Small intestine (tissue), 7 donors: ENCODE measurements at regions not wholly inside any gene's neighbourhood (a gene's known extent, or its start where the extent isn't known, plus 50 kb on each side); places are given as distances from the start of the nearest gene placed in this dataset.

ENCODE experiments used
- DNase-seq, 2 donors: peaks; one replicate each; pipeline versions ENCODE4 v3.0.0 to v3.0.0-alpha.2; 2013
- FAIRE-seq: peaks from 2 replicates; lab custom pipeline; 2012; peaks lifted over from hg19 to GRCh38; lab: Jason Lieb, UNC
- H3K27ac ChIP-seq, 3 donors: one replicate each; pipeline ENCODE4 v1.5.1; 2013; ENCODE audit warnings: low read length in 2 of 3, mild to moderate bottlenecking in 2 of 3, control low read depth in 1 of 3, inconsistent platforms in 1 of 3, low read depth in 1 of 3, moderate library complexity in 1 of 3
- H3K27me3 ChIP-seq, 3 donors: one replicate each; pipeline ENCODE4 v1.6.1; 2013; ENCODE audit warnings: low read length in 3 of 3, inconsistent platforms in 1 of 3; ENCODE audit not compliant: control insufficient read depth in 3 of 3, insufficient read depth in 3 of 3
- H3K36me3 ChIP-seq, 3 donors: one replicate each; pipeline ENCODE4 v1.6.1; 2013; ENCODE audit warnings: low read length in 3 of 3, inconsistent platforms in 1 of 3, low read depth in 1 of 3, mild to moderate bottlenecking in 1 of 3, moderate library complexity in 1 of 3; ENCODE audit not compliant: control insufficient read depth in 3 of 3, insufficient read depth in 2 of 3
- H3K4me1 ChIP-seq, 3 donors: one replicate each; pipeline ENCODE4 v1.6.1; 2013; ENCODE audit warnings: low read length in 2 of 3, inconsistent platforms in 1 of 3, low read depth in 1 of 3, mild to moderate bottlenecking in 1 of 3, moderate library complexity in 1 of 3; ENCODE audit not compliant: control insufficient read depth in 3 of 3, insufficient read depth in 2 of 3
- H3K4me3 ChIP-seq, 3 donors: one replicate each; pipeline ENCODE4 v1.5.1; 2013; ENCODE audit warnings: low read length in 3 of 3, control low read depth in 1 of 3, inconsistent platforms in 1 of 3, low read depth in 1 of 3, mild to moderate bottlenecking in 1 of 3, moderate library complexity in 1 of 3
- H3K9me3 ChIP-seq, 2 donors: one replicate each; pipeline ENCODE4 v1.6.1; 2013; ENCODE audit warnings: low read depth in 1 of 2, low read length in 1 of 2; ENCODE audit not compliant: control insufficient read depth in 2 of 2, insufficient read depth in 1 of 2
- WGBS, 3 donors: extraction: QIAGEN DNeasy Blood & Tissue Kit; methylation state at CpG; one replicate each; pipeline ENCODE4 v1.1.7; 2013; 5-methylcytosine and 5-hydroxymethylcytosine counted together
- donor health status: healthy with polysubstance abuse.
- donor health status: control.
- donor health status: control.
- donor health status: Bipolar disorder and iron deficiency.
- donor health status: healthy.

DNA sequence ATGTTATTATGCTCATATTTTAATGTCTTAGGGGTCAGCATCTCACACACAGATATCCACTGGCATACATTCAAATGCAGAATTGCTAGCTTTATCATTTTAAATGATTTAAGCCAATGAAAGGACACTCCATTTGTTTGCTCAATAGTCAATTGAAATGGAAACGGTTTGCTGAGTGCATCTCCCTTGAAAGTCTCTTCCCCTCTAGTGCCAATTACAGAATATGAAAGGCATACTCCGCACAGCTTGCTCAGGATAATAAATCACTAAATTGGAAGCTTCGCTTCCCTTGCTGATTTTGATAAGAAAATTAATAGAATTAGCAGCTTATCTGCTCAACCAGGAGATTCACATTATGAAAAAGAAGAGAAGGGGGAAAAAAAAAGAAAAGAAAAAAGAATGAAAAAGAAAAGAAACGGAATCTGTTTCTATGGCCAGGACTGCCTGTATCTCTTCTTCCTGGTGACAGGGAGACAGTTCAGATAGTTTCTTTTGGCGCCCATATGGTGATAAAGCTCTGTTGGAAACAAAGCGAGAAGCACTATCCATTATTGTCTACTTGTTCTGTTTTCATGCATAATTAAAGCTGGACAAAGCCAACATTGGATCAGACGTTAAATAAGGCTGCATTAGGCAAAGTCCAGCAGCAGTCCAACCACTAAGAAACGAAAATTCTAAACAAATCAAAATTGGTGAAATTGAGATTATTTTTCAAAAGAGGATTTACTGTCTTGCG, 225.0 kb downstream of the GXYLT1 start:
- WGBS, 3 donors, result 47 to 56% (median 50%) methylated on average over 9 of the region's 9 CpGs
- DNase-seq, result no peak
- Histone ChIP-seq H3K4me1 (no peaks in the 10 kb centered on the region), H3K27ac (no peak overlapping the region), H3K36me3 (no peaks in the 10 kb centered on the region), H3K9me3 (no peaks in the 10 kb centered on the region), H3K4me3 (no peak overlapping the region), H3K27me3 (no peaks in the 10 kb centered on the region)
- FAIRE-seq, result no peak

DNA sequence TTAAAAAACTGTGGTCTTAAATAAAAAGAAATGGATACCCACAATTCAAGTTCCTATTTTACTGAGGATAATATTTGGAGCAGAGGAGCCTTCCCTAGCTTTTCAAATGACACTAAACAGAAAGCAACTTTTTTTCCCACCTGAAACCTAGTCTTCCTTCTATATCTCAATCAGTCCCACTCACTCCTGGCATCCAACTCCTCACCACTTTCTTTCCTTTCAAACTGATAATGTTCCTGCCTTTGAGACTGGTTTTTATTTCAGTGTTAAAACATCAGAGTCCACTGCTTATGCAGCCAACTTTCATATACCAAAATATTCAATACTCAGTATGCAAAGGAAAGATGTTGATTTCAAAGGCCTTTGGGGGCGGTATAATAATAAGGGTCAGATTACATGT, 225.6 kb downstream of the GXYLT1 start:
- Histone ChIP-seq H3K4me1 (no peaks in the 10 kb centered on the region), H3K36me3 (no peaks in the 10 kb centered on the region), H3K27ac (no peak overlapping the region), H3K27me3 (no peaks in the 10 kb centered on the region), H3K4me3 (no peak overlapping the region), H3K9me3 (no peaks in the 10 kb centered on the region)
- DNase-seq, result no peak
- WGBS, 3 donors, result 86 to 93% (median 93%) methylated on average over 1 of the region's 1 CpG
- no peak for FAIRE-seq

DNA sequence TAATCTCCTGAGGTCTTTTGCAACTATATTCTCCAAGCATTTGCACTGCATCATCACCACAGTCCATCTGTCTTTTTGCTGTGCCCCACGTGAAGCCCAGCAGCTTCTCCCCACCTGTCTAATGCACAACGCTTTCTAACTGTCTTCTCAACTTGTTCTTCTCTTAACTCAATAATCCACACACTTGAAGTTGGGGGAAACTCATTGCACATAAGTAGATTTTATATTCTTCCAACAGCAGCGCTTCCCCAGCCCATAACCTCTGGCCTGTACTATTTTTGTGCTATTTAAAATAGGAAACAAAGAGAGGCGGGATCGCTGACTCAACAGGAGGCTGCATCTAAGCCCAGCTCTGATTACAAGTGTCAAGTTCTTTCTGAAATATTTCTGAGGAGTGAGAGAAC, 226.7 kb downstream of the GXYLT1 start:
- no peak overlapping the region for H3K4me3 ChIP-seq
- H3K36me3 ChIP-seq, result no peaks in the 10 kb centered on the region
- H3K4me1 ChIP-seq, result no peaks in the 10 kb centered on the region
- FAIRE-seq (no peak), DNase-seq (no peak)
- H3K27me3 ChIP-seq, result no peaks in the 10 kb centered on the region
- WGBS, 3 donors, result 36 to 49% (median 37%) methylated on average over 5 of the region's 5 CpGs
- H3K9me3 ChIP-seq, result no peaks in the 10 kb centered on the region
- no peak overlapping the region for H3K27ac ChIP-seq

DNA sequence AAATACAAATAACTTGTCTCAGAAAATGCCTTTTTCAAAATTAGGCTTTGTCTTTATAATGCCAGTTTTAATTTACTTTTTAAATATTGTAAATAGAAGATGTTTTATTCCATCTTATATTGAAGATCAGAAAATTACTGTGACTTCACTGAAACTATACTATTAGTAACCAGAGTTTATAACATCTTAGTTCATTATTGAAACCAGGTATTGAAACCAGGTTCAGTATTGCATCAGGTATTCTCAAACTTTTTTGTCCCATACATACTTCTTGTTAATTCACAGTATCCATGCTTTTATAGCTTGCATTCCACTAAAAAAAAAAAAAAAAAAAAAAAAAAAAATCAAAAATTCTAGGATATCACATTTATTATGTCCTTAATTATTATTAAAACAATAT, 227.5 kb downstream of the GXYLT1 start:
- Histone ChIP-seq H3K36me3 (no peaks in the 10 kb centered on the region), H3K27ac (no peak overlapping the region), H3K4me3 (no peak overlapping the region), H3K9me3 (no peaks in the 10 kb centered on the region), H3K27me3 (no peaks in the 10 kb centered on the region), H3K4me1 (no peaks in the 10 kb centered on the region)
- no peak for DNase-seq
- FAIRE-seq, result no peak

DNA sequence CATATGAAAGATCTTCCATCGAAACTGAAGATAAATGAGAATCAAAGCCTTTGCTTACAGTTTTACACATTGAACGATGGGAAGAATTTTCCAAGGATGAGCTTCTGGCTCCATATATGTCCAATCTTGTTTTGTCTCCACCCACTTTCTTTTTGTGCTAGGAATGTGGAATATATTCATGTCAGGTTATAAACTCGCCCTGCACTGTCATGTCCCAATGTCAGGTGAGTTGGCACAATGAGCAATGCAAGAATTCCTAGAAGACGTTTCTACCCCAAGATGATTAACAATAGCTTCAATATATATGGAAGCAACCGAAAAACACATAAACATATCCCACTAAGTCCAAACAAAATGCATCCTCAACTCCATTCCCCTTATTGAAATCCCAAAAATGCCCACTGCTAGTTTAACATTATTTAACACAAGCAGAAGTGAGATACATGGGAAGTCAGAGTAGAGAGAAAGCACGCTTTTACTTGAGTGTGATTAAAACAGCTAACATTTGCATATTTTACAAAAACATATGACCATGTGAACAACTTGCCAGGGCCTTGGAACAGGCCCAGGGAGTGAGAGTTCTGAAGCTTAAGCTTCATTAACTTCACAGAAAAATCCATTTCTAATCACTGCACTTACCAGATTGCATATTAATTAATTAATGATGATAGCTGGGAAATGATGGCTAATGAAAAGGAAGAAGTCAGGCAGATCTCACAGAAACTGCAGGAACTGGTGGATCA, 233.9 kb downstream of the GXYLT1 start:
- WGBS, 3 donors, result 68 to 71% (median 69%) methylated on average over 6 of the region's 6 CpGs
- no peaks in the 10 kb centered on the region for H3K4me1 ChIP-seq
- H3K9me3 ChIP-seq, result no peaks in the 10 kb centered on the region
- no peak for FAIRE-seq
- H3K27me3 ChIP-seq, result no peaks in the 10 kb centered on the region
- H3K4me3 ChIP-seq, result no peak overlapping the region
- H3K27ac ChIP-seq, result no peak overlapping the region
- DNase-seq, result no peak
- no peaks in the 10 kb centered on the region for H3K36me3 ChIP-seq

DNA sequence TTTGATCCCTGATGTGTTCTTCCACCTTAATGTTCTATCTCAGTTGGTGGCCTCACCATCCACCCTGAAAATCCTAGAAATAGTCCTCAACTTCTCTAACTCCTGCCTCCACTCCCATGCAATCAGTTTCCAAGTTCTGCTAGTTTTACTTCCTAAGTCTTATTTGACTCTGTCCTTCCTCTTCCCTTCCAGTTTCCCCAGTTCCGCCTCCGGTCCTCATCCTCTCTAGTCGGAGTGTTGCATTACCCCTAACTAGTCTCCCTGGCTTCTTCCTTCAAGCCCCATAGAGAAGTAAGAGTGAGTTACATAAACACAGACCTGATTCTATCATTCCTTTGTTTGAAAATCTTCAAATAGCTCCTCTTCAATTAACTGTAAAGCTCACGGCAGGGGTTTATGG, 236.5 kb downstream of the GXYLT1 start:
- no peak for FAIRE-seq
- Histone ChIP-seq H3K9me3 (no peaks in the 10 kb centered on the region), H3K36me3 (no peaks in the 10 kb centered on the region), H3K4me1 (no peaks in the 10 kb centered on the region), H3K27ac (no peak overlapping the region), H3K4me3 (no peak overlapping the region), H3K27me3 (no peaks in the 10 kb centered on the region)
- DNase-seq, result no peak
- 75 to 83% (median 79%) methylated on average over 4 of the region's 4 CpGs for WGBS, 3 donors

DNA sequence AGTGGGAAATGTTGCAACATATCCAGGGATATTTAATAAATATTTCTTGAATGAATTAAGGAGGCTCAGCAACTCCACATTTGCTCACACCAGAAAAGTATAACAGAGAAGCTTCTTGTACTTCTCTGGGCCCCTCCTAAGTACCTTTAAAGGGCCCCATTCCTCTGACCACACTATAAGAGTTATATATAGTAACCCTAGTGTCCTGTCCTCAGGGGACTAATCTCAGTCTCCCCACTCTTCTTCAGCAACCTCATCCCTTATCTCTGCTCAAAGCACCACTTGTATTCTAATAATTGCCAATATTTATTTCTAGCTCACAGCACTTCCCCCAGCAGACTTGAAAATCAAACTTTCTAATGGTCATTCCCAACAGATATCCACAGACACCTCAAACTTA, 237.1 kb downstream of the GXYLT1 start:
- FAIRE-seq (no peak), DNase-seq (no peak)
- Histone ChIP-seq H3K36me3 (no peaks in the 10 kb centered on the region), H3K27ac (no peak overlapping the region), H3K9me3 (no peaks in the 10 kb centered on the region), H3K27me3 (no peaks in the 10 kb centered on the region), H3K4me3 (no peak overlapping the region), H3K4me1 (no peaks in the 10 kb centered on the region)

DNA sequence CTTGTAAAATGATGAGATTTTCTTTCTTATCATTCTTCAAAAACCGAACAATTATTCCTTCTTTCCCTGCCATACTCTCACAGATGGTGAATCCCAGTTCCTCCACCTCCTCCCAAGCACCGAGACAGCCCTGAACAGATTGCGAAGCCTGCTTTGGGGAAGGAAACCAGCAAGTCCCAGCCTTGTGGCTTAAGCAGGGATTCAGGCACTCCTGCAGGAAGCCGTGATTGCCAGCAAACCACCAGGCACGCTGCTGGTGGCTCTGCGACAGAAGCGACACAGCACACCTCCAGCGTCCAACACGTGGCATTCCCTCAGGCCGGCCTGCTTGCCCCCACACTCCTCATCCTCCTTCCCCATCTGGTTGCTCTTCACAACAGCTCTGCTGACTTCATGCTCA, 237.7 kb downstream of the GXYLT1 start:
- Histone ChIP-seq H3K9me3 (no peaks in the 10 kb centered on the region), H3K4me3 (no peak overlapping the region), H3K27ac (no peak overlapping the region), H3K4me1 (no peaks in the 10 kb centered on the region), H3K27me3 (no peaks in the 10 kb centered on the region), H3K36me3 (no peaks in the 10 kb centered on the region)
- 69 to 82% (median 71%) methylated on average over 10 of the region's 10 CpGs for WGBS, 3 donors
- FAIRE-seq (no peak), DNase-seq (no peak)
